NCI-H2227 (cell line): ENCODE measurements at regions not wholly inside any gene's neighbourhood (a gene's known extent, or its start where the extent isn't known, plus 50 kb on each side); places are given as distances from the start of the nearest gene placed in this dataset.
"Not testable (repeated sequence)": the region's sequence is repeated elsewhere in the genome, so short reads cannot be mapped to it uniquely, and the experiment has no call there.

Source experiments
- DNase-seq: peaks from one replicate; lab custom pipeline; 2025; ENCODE audit not compliant: unreplicated experiment; lab: John Stamatoyannopoulos, UW

DNA sequence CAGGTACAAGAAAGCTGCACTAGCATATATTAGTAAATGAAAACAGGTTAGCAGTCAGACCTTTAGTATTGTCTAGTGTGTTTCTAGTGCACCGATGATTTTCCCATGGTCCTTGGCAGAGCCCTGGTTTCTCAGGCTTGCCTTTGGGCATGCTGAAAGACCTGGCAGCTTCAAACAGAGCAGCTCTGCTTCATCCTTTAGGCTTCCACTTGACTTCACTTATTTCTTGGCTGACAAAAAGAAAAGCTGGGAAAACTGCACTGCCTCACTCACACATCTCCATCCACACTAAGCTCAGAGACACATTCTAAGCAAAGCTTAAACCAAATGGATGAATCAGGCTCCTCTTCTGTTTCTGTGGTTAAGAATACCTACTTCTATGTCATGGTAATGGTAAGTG, 374.8 kb upstream of the PDZRN3 start:
- no peak for DNase-seq

DNA sequence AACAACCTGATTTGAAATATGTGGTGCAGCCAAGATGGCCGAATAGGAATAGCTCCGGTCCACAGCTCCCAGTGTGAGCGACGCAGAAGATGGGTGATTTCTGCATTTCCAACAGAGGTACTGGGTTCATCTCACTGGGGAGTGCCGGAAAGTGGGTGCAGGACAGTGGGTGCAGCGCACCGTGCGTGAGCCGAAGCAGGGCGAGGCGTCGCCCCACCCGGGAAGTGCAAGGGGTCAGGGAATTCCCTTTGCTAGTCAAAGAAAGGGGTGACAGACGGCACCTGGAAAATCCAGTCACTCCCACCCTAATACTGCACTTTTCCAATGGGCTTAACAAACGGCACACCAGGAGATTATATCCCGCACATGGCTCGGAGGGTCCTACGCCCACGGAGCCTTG, 365.9 kb upstream of the PDZRN3 start:
- DNase-seq: not testable (repeated sequence)

DNA sequence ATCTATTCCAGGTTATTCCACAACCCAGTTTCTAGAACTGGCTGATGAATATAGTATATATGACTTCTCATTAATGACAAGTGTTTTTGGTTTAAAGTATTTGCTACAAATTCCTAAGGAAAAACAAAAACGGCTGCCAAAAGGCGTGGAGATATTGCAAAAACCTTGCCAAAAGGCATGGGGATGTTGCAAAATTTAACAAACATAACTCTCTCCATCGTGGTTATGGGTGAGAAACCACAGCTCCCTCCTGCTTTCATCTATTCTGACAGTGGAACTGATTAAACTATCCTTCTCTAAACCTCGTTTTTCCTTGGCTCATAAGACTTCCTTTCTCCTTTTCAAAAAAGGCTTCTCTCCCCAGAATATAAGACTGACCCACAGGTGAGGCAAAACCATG, 342.0 kb upstream of the PDZRN3 start:
- DNase-seq: no peak

DNA sequence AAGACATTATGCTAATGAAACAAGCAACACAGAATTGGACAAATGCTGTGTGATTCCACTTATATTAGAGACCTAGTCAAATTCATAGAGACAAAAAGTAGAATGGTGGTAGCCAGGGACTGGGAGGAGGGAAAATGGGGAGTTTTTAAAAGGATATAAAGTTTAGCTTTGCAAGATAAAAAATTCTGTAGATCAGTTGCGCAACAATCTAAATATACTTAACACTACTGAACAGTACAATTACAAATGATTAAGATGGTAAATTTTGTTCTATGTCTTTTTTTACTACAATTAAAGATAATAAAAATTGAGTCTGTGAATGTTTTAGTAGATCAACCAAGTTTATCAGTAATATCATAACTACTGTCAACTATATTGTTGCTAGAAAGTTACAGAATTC, 340.1 kb upstream of the PDZRN3 start:
- no peak for DNase-seq

DNA sequence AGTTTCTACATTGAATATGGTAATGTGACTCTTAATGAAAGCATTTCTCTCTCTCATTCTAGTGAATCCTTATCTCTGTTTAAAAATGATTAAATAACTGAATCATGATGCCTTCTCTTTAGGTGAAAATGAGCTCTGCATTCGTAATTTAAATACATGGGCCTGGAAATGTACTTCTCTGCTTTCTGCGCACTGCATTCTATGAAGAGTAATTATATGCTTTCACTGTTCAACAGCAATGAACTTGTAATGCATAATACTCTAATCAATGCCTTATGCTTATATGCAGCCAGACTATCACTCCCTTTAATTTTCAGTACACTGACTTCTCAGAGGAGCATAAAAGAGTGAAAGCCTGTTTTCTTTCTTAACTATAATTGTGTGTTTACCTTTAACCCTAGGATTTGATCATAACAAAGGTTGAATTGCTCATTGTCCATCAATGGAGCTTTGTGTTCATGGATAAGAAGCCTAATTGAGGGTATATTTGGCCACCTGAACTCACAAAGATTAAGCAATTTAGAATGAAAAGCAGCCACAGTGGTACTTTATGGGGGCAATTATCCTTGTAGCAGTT, 330.8 kb upstream of the PDZRN3 start:
- peak; percentile 82 for DNase-seq

DNA sequence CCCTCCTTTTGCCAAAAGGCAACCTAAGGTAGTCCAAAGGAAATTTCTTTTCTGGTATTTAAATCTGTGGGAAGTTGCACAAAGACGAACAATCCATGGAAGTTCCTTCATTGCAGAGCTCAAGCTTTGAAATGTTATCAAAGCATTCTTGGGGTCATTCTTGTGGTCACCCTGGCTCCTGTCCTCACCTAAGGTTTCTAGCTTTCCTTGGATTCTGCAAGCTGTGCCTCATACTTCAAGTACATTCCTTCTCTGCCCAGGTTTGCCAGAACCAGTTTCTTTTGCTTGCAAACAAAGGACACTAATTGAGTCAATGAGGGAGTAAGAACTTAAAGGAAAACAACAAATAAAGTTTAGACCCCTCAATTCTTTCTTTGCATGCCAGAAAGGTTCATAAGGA, 329.8 kb upstream of the PDZRN3 start:
- DNase-seq: no peak

DNA sequence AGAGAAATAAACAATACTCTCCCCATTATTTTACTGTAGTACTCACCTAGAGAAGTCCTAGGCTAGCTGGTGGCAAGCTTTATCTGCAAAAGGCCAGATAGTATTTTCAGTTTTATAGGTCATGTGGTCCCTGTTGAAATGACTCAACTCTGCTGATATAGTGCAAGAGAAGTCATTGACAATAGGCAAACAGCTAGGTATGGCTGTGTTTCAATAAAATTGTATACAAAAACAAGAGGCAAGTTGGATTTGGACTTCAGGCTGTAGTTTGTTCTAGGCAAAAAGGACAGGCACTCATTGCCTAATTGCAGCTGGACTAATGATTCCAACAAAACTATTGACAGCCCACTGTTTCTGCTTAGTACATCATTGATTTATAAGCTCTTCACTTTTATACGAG, 328.0 kb upstream of the PDZRN3 start:
- no peak for DNase-seq

DNA sequence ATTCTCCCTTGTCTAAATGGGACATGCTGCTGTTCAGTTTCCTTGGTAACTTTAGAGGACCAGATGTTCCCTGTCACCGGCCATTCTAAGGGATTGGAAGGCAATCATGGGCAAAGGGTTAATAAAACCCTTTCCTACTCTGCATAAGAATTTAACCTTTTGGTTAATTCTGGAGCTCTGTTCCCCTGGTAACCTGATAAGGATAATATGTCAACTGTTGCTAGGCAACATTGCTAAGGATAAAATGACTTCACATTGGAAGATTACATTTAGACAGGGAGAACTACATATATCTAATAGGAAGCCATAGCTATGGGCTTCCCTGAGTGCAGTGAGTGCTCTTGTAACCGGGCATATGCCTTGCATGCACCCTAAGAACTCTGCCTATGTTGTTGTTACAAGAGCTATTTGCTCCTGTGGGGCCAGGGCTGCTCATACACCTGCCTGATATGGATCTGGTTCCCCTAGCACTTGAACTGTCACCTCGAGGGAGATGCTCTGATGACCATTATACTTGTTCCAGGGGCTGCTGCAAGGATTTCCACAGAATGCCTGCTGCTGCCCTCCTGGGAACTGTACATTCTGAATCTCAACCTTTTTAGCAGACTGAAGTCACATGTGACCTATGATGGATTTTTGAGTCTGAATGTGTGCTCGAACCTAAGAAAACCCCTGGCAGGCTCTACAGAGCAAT, 326.3 kb upstream of the PDZRN3 start:
- peak; percentile 26 for DNase-seq

DNA sequence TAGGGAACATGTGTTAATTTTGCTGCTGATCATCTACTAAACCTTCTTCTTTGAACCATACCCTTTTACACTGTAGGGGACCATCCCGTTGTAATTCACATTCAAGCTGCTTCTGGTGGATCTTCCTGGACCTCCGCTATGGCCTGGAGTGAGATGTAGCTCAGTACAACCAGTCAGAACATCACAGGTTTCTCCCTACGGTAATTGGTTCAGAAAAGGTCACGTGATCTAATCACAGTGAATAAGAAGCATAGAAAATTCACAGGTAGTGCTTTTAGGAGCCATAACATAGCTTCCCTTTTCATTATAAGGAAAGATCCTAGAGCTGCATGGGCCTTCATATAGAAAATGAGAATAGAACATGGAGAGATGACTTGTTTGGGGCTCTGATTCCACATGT, 320.8 kb upstream of the PDZRN3 start:
- DNase-seq: no peak

DNA sequence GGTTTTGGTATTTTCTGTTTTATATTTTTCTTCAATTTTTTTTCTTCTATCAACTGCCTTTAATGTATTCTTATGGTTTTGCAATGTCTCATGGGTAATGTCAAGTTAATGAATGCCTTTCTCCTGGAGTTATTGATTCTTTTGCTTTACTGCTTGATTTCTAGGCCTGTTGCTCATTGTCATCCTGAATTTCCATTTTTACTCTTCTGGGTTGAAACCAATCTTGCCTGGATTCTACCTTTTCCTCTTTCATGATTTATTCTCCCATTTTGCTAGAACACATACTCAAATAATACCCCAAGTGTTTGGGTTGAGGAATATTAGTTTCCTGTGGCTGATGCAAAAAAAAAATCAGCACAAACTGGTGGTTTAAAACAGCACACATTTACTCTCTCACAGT, 315.2 kb upstream of the PDZRN3 start:
- no peak for DNase-seq

DNA sequence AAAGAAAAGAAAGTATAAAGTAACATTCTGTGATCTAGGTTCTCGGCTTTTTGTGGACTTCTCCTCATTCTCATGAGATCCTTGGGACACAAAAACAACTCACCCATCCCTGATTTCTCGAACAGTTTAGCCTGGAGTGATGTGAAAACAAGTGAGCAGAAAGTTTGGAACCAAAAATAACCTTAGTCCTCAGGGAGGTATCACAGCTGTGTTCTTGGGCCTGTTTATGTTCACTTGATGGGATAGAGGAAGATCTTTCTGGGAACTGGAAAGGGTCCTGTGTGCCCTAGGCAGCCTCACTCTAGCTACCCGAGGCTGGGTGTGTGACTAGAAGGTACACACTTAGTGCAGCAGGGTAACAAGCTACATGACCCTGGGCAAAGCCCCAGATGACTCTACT, 308.8 kb upstream of the PDZRN3 start:
- no peak for DNase-seq

DNA sequence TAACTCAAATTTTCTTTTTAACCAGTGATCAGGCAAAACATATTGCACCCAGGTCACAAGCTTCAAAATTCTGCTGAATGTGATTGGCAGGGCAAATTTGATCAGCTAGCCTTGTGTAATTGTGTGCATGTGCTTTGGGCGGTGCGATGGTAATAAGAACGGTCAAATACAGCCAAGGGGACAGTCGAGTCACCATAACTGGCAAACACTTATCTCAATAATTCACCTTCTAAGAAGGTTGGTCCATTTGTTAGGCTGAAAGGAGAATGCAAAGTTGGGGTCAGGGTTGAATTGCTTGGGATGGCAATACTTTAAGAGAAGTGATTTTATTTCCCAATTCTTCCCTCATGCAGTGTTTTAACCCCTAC, 302.4 kb upstream of the PDZRN3 start:
- no peak for DNase-seq

DNA sequence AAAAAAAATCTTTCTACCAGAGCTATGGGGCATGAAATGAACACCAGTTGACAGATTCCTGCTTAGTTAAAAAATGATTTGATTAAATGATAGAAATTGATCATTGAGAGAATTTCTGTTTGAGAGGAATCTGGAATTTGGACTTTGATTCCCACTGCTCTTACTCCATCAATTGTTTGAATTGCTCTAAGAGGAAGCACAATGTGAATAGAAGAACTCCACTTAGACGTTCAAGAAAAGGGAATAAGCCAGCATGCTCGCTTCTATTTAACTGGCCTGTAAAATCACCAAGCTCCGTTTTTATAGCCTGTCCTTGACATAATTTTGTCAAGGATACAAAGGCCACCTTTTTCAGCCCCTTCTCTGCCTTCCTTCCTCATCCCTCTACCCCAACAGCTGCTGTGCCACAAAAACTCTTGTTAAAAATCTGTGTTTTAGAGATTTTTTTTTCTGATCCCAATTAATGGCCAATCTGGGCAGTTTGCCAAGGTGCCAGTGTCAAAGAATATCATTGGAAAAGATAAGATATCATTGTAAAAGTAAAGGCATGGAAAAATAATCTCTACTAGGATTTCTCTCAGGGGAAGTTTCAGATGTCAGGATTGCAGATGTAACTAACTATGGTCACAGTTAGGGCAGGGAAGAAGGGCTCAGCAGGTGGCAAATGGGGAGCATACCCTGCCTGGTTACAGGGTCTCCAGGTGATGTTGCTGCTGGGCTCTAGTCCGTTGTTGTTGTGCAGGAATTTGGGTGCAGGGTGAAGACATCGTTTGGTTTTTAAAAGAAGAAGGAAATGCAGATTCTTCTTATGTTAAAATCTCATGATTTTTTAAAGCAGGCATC, 301.8 kb upstream of the PDZRN3 start:
- DNase-seq: peak; percentile 21

DNA sequence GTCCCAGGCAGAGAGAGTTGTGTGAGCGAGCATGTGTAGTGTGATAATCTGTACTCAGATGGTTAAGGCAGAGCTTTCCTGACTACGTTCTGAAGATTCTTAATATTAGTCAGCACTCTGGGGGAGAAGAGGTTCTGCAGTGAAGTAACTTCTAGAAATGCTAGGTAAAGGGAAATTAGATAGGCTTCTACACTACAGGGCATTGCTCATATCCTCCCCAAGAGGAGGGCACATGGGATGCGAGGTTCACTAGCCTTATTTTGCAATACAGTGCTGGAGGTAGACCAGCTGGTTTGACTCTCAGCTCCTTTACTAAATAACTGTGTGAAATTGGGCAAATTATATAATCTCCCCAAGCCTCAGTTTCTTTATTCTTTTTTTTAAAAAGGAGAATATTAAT, 300.3 kb upstream of the PDZRN3 start:
- DNase-seq: no peak

DNA sequence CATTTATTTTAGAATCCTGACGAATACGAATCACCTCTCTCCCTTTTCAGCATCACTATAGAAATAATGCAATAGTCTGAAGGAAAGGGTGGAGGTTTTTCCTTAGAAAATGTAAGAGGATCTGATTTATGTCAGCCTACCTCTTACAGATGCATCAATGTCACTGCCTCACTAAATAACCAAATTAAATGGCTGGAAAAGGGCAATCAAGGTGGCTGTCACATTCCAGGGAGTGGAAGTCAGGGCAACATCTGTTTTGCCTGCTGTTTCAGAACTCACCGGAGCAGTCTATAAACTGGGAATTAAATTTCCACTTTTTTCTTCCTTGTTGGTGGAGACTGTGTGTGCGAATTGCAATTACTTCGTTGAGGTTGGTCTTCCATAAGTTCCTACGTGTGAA, 299.3 kb upstream of the PDZRN3 start:
- DNase-seq: no peak

DNA sequence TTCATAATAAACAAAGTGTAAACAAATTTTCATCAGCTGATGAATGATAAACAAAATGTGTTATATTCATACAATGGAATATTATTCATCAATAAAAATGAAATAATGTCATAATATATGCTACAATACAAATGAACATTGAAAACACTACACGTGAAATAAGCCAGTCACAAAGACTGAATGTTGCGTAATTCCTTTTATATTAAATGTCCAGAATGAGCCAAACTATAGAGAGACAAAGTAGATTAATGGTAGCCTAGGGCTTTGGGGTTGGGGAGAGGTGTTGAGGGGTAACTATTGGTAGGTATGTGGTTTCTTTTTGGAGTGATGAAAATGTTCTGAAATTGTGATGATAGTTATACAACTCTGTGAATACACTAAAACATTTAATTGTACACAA, 292.9 kb upstream of the PDZRN3 start:
- DNase-seq: no peak

DNA sequence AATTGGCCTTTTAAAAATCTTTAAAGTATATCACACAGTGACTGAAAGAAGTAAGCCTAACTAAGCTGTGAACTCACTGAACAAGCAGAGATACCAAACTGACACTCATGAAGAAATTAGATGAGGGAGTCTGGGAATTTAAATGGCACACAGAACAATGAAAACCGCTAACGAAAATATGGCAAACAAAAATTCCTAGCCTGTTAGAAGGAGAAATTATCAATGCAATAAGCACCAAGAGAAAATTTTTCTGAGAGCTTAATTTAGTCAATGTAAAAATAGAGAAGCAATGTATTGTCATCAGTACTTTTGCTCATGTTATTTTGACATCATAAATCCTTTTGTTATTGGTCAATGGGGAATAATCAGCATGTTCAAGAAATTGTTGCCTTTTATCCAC, 291.1 kb upstream of the PDZRN3 start:
- DNase-seq: no peak

DNA sequence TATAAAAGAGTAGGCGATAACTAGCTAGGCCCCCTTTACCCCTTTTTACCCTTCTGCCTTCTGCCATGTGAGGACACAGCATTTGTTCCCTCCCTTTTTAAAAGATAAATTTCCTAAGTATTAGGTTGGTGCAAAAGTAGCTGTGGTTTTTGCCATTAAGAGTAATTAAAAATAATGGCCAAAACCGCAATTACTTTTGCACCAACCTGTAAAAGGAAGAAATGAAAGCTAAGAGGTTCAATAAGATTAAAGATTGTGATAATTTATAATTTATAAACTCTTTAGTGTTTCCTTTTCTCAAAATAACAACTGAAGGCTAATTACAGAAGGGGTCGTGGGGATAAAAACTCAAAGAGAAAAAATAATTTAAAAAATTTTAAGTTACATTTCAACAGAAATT, 283.5 kb upstream of the PDZRN3 start:
- no peak for DNase-seq

DNA sequence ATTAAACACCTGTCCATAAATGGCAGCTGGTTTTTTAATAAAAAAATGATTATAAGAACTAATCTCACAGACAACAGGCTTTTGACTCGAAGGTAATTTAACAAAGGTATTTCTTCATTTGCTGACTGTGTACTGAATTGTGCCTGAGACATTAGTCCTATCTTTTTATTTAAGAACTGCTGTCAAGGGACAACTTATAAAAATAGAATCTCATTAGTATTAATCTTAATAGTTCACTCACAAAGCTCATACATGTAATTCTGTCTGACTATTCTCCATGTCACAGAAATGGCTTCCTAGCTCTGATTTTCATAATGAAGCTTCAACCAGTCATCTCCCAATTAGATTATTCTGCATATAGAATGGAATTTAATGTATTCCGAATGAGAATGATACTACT, 276.9 kb upstream of the PDZRN3 start:
- DNase-seq: no peak

DNA sequence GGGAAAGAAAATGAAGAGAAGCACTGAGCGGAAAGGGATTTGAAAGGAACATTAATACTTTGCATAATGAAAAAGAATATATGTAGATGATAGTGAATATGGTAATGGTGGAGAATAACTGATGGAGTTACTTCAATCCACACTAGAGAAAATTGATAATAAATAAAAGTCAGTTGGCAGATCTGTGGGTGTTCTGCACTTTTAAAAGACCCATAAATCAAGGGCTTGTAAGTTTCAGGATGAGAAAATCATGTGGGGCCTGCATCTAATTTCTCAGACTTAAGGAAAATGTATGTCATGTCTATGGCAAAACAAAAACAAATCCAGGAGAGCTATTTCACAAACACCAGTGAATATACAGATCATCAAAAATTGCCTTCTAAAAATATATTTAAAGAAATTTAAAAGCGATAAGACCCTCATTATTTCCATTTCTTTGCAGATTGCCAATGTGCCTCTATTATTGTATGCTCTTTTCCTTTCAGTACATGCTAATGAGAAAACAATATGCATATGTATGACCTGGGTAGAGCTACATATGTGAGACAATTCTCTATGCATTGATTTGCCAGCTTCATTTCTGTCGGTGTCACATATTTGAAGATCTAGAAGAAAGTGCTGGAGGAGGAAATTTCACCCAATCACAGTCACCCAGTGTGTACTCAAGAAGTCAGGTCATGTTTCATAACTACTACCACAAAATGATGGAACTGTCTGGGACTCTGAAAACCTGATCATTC, 269.9 kb upstream of the PDZRN3 start:
- DNase-seq: no peak

DNA sequence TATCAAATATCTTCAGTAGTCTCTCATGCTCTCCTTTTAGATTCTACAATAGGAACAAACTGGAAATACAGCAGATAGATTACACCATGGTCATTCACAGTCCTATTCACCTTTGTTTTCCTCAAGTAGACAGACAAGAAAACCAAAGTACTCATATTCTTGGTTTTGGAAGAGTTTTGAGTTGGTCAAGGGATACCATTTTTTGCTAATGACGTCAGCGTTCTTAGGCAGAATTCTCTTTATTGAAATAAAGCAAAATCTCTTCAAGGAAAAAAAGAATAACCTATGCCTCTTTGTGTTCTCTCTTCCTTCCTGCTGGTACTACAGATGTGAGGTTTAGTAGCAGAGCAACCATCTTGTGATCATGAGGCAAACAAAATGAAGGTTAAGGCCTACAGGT, 268.3 kb upstream of the PDZRN3 start:
- DNase-seq: no peak

DNA sequence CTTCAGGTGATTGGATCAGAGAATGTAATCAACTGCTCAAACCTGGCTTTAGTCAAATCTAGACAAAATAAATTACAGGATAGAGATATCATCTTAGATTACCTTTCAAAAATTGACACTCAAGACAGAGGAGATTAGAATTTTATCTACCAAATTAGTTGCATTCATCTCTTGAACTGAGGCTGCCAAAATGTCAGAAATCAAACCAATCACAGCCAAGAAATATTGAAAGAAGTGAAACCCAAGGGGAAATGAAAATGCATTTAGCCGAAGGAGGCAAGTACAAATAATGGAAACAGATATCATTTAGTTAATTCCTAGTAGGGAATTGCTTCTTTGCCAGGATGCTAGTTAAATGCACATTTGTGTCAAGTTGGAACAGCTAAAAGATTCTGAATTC, 261.1 kb upstream of the PDZRN3 start:
- no peak for DNase-seq
